GM12892 (cell line): ENCODE measurements at regions not wholly inside any gene's neighbourhood (a gene's known extent, or its start where the extent isn't known, plus 50 kb on each side); places are given as distances from the start of the nearest gene placed in this dataset.

ENCODE experiments used
- POLR2A ChIP-seq: IDR thresholded peaks from 2 replicates; pipeline ENCODE4 v1.6.1; 2011; ENCODE audit warnings: low read depth, low read length, control low read depth
- POLR2AphosphoS5 ChIP-seq: IDR thresholded peaks from 2 replicates; pipeline ENCODE4 v1.6.1; 2011; ENCODE audit warnings: low read depth, low read length, control low read depth
- TAF1 ChIP-seq: IDR thresholded peaks from 2 replicates; pipeline ENCODE4 v1.6.1; 2011; ENCODE audit warnings: low read depth, mild to moderate bottlenecking, control low read depth, low read length, borderline replicate concordance

DNA sequence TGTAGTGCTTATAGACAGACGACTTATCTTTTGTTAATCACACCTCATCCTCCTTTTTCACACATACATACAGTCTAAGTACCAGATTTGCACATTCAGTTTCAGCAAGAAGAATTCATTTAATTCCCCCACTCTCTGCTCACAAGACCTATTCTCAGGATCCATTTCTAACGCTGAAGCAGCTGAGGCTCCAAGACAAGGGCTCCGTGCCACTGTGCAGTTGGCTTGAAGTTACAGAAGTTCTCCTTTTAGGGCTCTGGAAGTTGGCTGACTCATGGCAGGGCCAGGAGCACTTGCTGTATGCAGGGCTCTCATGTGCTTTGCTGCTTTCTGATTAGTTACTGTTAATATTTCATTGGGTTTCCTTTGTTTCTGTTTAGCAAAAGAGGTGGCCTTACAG is 1566.9 kb upstream of the TMEM132C start:
- TF ChIP-seq POLR2A = no peak
- TF ChIP-seq POLR2AphosphoS5 = no peak
- TF ChIP-seq TAF1 = no peak
